NCI-H748 treated with DMSO at 0.1 percent for 48 hours (cell line): ENCODE measurements at regions not wholly inside any gene's neighbourhood (a gene's known extent, or its start where the extent isn't known, plus 50 kb on each side); places are given as distances from the start of the nearest gene placed in this dataset.
A peak's percentile ranks its signal among the peaks of the same experiment; 100 is the strongest.

ENCODE experiments used
- DNase-seq: peaks from one replicate; lab custom pipeline; 2025; lab: John Stamatoyannopoulos, UW

- DNase-seq = no peak
These were observed 74.7 kb upstream of the SHISAL1 start for GRCh38 chr22:44387486-44387885.

GRCh38 chr22:44386386-44387035 lies 73.8 kb upstream of the SHISAL1 start:
- no peak for DNase-seq

GRCh38 chr22:44385781-44386180 lies 73.0 kb upstream of the SHISAL1 start:
- no peak for DNase-seq

GRCh38 chr22:44385296-44385610 lies 72.5 kb upstream of the SHISAL1 start:
- no peak for DNase-seq

- DNase-seq = no peak
These were observed 72.0 kb upstream of the SHISAL1 start for GRCh38 chr22:44384563-44385295.

- DNase-seq = no peak
These were observed 71.2 kb upstream of the SHISAL1 start for GRCh38 chr22:44383652-44384562.

GRCh38 chr22:44383064-44383575 lies 70.4 kb upstream of the SHISAL1 start:
- DNase-seq = no peak

- DNase-seq = no peak
These were observed 69.6 kb upstream of the SHISAL1 start for GRCh38 chr22:44382116-44383038.

- no peak for DNase-seq
These were observed 69.0 kb upstream of the SHISAL1 start for GRCh38 chr22:44381761-44382115.

- peak; percentile 26 for DNase-seq
These were observed 68.2 kb upstream of the SHISAL1 start for GRCh38 chr22:44380756-44381486.

GRCh38 chr22:44379817-44380755 lies 67.3 kb upstream of the SHISAL1 start:
- no peak for DNase-seq

- no peak for DNase-seq
These were observed 65.6 kb upstream of the SHISAL1 start for GRCh38 chr22:44378380-44378779.

GRCh38 chr22:44375451-44375850 lies 62.7 kb upstream of the SHISAL1 start:
- no peak for DNase-seq

GRCh38 chr22:44373234-44373633 lies 60.5 kb upstream of the SHISAL1 start:
- no peak for DNase-seq

- no peak for DNase-seq
These were observed 59.9 kb upstream of the SHISAL1 start for GRCh38 chr22:44372611-44373010.

- no peak for DNase-seq
These were observed 59.2 kb upstream of the SHISAL1 start for GRCh38 chr22:44371741-44372525.

GRCh38 chr22:44369916-44370801 lies 57.4 kb upstream of the SHISAL1 start:
- DNase-seq = no peak

- no peak for DNase-seq
These were observed 56.5 kb upstream of the SHISAL1 start for GRCh38 chr22:44369293-44369661.
